ENCODE measurements at regions not wholly inside any gene's neighbourhood (a gene's known extent, or its start where the extent isn't known, plus 50 kb on each side); places are given as distances from the start of the nearest gene placed in this dataset.
"Not testable (repeated sequence)": the region's sequence is repeated elsewhere in the genome, so short reads cannot be mapped to it uniquely, and the experiment has no call there.

DNA sequence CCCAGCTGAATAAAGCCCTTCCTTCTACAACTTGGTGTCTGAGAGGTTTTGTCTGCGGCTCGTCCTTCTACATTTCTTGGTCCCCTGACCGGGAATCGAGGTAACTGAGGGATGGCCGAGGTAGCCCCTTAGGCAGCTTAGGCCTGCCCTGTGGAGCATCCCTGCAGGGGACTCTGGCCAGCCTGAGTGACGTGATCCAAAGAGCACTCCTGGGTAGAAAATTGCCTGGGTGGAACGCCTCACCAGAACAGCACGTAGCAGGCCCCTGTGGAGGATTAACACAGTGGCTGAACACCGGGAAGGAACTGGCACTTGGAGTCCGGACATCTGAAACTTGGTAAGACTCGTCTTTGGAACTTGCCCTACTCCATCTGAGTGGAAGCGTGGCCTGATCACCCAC lies 1078.5 kb upstream of the FAM98A start:
- H3K4me1 ChIP-seq (ENCODE audit: control insufficient read depth, low read depth, low read length); H3K9ac ChIP-seq (ENCODE audit: low read length); H3K36me3 ChIP-seq (ENCODE audit: control insufficient read depth, low read depth, low read length); H3K27me3 ChIP-seq (ENCODE audit: control insufficient read depth, insufficient read depth, low read length); H3K4me3 ChIP-seq (ENCODE audit: low read length); H3K27ac ChIP-seq (ENCODE audit: low read length); H3K9me3 ChIP-seq (ENCODE audit: control insufficient read depth, low read depth, low read length): not testable (repeated sequence)

- H3K27me3 ChIP-seq (ENCODE audit: control insufficient read depth, insufficient read depth, low read length); H3K4me3 ChIP-seq (ENCODE audit: low read length); H3K9ac ChIP-seq (ENCODE audit: low read length); H3K9me3 ChIP-seq (ENCODE audit: control insufficient read depth, low read depth, low read length); H3K36me3 ChIP-seq (ENCODE audit: control insufficient read depth, low read depth, low read length); H3K27ac ChIP-seq (ENCODE audit: low read length); H3K4me1 ChIP-seq (ENCODE audit: control insufficient read depth, low read depth, low read length): not testable (repeated sequence)
These were observed 1078.0 kb upstream of the FAM98A start for GRCh38 chr2:34677119-34677531.

DNA sequence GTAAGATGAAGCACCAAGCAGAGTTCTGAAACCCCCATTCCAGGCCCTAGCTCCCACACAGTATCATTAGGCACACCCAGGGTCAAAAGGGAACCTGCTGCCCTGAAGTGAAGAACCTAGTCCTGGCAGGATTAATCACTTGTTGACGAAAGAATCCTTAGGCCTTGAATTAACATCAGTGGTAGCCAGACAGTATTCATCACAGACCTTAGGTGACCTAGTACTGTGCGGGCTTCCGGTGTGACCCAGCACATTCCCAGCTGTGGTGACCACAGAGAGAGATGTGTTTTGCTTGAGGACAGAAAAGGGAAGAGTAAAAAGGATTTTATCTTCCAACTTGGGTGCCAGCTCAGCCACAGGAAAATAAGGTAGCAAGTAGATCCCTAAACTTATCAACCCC lies 1071.4 kb upstream of the FAM98A start:
- Histone ChIP-seq H3K9ac (ENCODE audit: low read length) (no peak overlapping the region), H3K4me3 (ENCODE audit: low read length) (no peak overlapping the region), H3K27ac (ENCODE audit: low read length) (no peak overlapping the region), H3K4me1 (ENCODE audit: control insufficient read depth, low read depth, low read length) (no peaks in the 10 kb centered on the region), H3K27me3 (ENCODE audit: control insufficient read depth, insufficient read depth, low read length) (no peaks in the 10 kb centered on the region), H3K9me3 (ENCODE audit: control insufficient read depth, low read depth, low read length) (no peaks in the 10 kb centered on the region), H3K36me3 (ENCODE audit: control insufficient read depth, low read depth, low read length) (no peaks in the 10 kb centered on the region)

DNA sequence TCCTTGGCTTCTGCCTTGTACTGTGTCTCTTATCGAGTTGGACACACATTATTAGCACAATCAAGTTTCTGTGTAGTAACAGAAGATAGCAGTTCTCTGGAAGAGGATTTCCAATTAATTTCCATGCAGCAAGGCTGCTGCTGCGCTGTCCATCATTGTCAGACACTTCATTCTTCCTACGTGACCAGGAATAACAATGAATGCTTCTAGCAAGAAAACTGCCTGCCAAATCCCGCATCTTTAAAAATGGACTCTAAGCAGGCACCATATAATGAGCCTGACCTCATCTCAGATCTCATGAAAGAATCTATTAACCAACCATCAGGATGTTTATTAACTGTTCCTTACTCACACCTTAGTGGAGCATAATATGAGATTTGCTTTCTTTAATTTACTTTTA lies 1067.7 kb upstream of the FAM98A start:
- Histone ChIP-seq H3K9ac (ENCODE audit: low read length) (no peak overlapping the region), H3K9me3 (ENCODE audit: control insufficient read depth, low read depth, low read length) (no peaks in the 10 kb centered on the region), H3K27ac (ENCODE audit: low read length) (no peak overlapping the region), H3K36me3 (ENCODE audit: control insufficient read depth, low read depth, low read length) (no peaks in the 10 kb centered on the region), H3K27me3 (ENCODE audit: control insufficient read depth, insufficient read depth, low read length) (no peaks in the 10 kb centered on the region), H3K4me3 (ENCODE audit: low read length) (no peak overlapping the region), H3K4me1 (ENCODE audit: control insufficient read depth, low read depth, low read length) (no peaks in the 10 kb centered on the region)

- Histone ChIP-seq H3K27ac (ENCODE audit: low read length) (no peak overlapping the region), H3K9me3 (ENCODE audit: control insufficient read depth, low read depth, low read length) (no peaks in the 10 kb centered on the region), H3K4me3 (ENCODE audit: low read length) (no peak overlapping the region), H3K9ac (ENCODE audit: low read length) (no peak overlapping the region), H3K27me3 (ENCODE audit: control insufficient read depth, insufficient read depth, low read length) (no peaks in the 10 kb centered on the region), H3K4me1 (ENCODE audit: control insufficient read depth, low read depth, low read length) (no peaks in the 10 kb centered on the region), H3K36me3 (ENCODE audit: control insufficient read depth, low read depth, low read length) (no peaks in the 10 kb centered on the region)
These were observed 1065.2 kb upstream of the FAM98A start for GRCh38 chr2:34664266-34664665.

GRCh38 chr2:34663314-34663713 lies 1064.2 kb upstream of the FAM98A start:
- no peaks in the 10 kb centered on the region for H3K4me1 ChIP-seq (ENCODE audit: control insufficient read depth, low read depth, low read length)
- no peak overlapping the region for H3K27ac ChIP-seq (ENCODE audit: low read length)
- no peaks in the 10 kb centered on the region for H3K9me3 ChIP-seq (ENCODE audit: control insufficient read depth, low read depth, low read length)
- H3K36me3 ChIP-seq (ENCODE audit: control insufficient read depth, low read depth, low read length): no peaks in the 10 kb centered on the region
- H3K27me3 ChIP-seq (ENCODE audit: control insufficient read depth, insufficient read depth, low read length): no peaks in the 10 kb centered on the region
- H3K9ac ChIP-seq (ENCODE audit: low read length): no peak overlapping the region
- H3K4me3 ChIP-seq (ENCODE audit: low read length): no peak overlapping the region

- no peak overlapping the region for H3K4me3 ChIP-seq (ENCODE audit: low read length)
- H3K9ac ChIP-seq (ENCODE audit: low read length): no peak overlapping the region
- H3K27me3 ChIP-seq (ENCODE audit: control insufficient read depth, insufficient read depth, low read length): no peaks in the 10 kb centered on the region
- H3K9me3 ChIP-seq (ENCODE audit: control insufficient read depth, low read depth, low read length): no peaks in the 10 kb centered on the region
- no peaks in the 10 kb centered on the region for H3K4me1 ChIP-seq (ENCODE audit: control insufficient read depth, low read depth, low read length)
- no peak overlapping the region for H3K27ac ChIP-seq (ENCODE audit: low read length)
- H3K36me3 ChIP-seq (ENCODE audit: control insufficient read depth, low read depth, low read length): no peaks in the 10 kb centered on the region
These were observed 1061.6 kb upstream of the FAM98A start for GRCh38 chr2:34660741-34661140.

GRCh38 chr2:34656632-34657031 lies 1057.5 kb upstream of the FAM98A start:
- Histone ChIP-seq H3K9ac (ENCODE audit: low read length) (no peak overlapping the region), H3K27me3 (ENCODE audit: control insufficient read depth, insufficient read depth, low read length) (no peaks in the 10 kb centered on the region), H3K4me3 (ENCODE audit: low read length) (no peak overlapping the region), H3K4me1 (ENCODE audit: control insufficient read depth, low read depth, low read length) (no peaks in the 10 kb centered on the region), H3K27ac (ENCODE audit: low read length) (no peak overlapping the region), H3K36me3 (ENCODE audit: control insufficient read depth, low read depth, low read length) (no peaks in the 10 kb centered on the region), H3K9me3 (ENCODE audit: control insufficient read depth, low read depth, low read length) (no peaks in the 10 kb centered on the region)

- no peaks in the 10 kb centered on the region for H3K36me3 ChIP-seq (ENCODE audit: control insufficient read depth, low read depth, low read length)
- H3K27me3 ChIP-seq (ENCODE audit: control insufficient read depth, insufficient read depth, low read length): no peaks in the 10 kb centered on the region
- H3K9me3 ChIP-seq (ENCODE audit: control insufficient read depth, low read depth, low read length): no peaks in the 10 kb centered on the region
- H3K4me1 ChIP-seq (ENCODE audit: control insufficient read depth, low read depth, low read length): no peaks in the 10 kb centered on the region
- no peak overlapping the region for H3K9ac ChIP-seq (ENCODE audit: low read length)
- H3K4me3 ChIP-seq (ENCODE audit: low read length): no peak overlapping the region
- H3K27ac ChIP-seq (ENCODE audit: low read length): no peak overlapping the region
These were observed 1053.5 kb upstream of the FAM98A start for GRCh38 chr2:34652636-34653035.

- no peaks in the 10 kb centered on the region for H3K9me3 ChIP-seq (ENCODE audit: control insufficient read depth, low read depth, low read length)
- no peaks in the 10 kb centered on the region for H3K36me3 ChIP-seq (ENCODE audit: control insufficient read depth, low read depth, low read length)
- no peak overlapping the region for H3K9ac ChIP-seq (ENCODE audit: low read length)
- no peaks in the 10 kb centered on the region for H3K4me1 ChIP-seq (ENCODE audit: control insufficient read depth, low read depth, low read length)
- H3K27me3 ChIP-seq (ENCODE audit: control insufficient read depth, insufficient read depth, low read length): no peaks in the 10 kb centered on the region
- no peak overlapping the region for H3K4me3 ChIP-seq (ENCODE audit: low read length)
- H3K27ac ChIP-seq (ENCODE audit: low read length): no peak overlapping the region
These were observed 1047.8 kb upstream of the FAM98A start for GRCh38 chr2:34646901-34647300.

DNA sequence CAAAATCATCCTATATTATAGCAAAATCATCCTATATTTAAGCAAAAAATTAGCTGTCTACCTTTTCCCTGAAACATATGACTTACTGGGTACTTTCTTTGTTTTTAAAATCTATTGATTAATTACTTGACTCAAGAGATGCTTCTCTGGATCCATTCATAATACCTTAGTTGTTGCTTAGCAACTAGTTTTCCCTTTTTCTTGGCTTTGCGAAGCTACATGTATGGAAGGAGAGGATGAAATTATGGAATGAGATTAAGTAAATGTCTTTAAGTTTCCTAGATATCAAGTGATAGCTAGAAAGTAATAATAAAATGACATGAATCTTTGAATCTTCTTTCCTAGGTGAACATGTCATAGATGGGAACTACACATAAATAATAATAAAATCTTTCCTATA lies 1033.2 kb upstream of the FAM98A start:
- Histone ChIP-seq H3K36me3 (ENCODE audit: control insufficient read depth, low read depth, low read length) (no peaks in the 10 kb centered on the region), H3K27me3 (ENCODE audit: control insufficient read depth, insufficient read depth, low read length) (no peaks in the 10 kb centered on the region), H3K9ac (ENCODE audit: low read length) (no peak overlapping the region), H3K4me3 (ENCODE audit: low read length) (no peak overlapping the region), H3K27ac (ENCODE audit: low read length) (no peak overlapping the region), H3K4me1 (ENCODE audit: control insufficient read depth, low read depth, low read length) (no peaks in the 10 kb centered on the region), H3K9me3 (ENCODE audit: control insufficient read depth, low read depth, low read length) (peaks cover 4% of the 10 kb centered on the region)

DNA sequence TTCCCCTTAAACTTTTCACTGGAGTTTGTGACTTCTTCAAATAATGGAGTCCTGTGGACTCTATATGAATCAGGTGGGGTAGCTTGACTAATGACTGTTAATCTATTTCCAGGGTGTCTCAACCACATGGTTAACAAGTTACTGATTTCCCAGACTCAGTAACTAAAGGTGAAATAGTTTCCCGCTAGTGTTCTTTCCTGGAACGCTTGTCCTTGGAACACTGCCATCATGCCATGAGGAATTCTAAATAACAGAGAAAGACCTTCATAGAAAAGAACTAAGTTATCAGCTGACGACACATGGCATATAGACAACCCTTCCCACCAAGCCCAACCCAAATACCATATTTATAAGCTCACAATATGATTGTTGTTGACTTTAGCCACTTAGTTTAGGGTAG lies 1027.9 kb upstream of the FAM98A start:
- H3K9me3 ChIP-seq (ENCODE audit: control insufficient read depth, low read depth, low read length): no peaks in the 10 kb centered on the region
- no peak overlapping the region for H3K27ac ChIP-seq (ENCODE audit: low read length)

DNA sequence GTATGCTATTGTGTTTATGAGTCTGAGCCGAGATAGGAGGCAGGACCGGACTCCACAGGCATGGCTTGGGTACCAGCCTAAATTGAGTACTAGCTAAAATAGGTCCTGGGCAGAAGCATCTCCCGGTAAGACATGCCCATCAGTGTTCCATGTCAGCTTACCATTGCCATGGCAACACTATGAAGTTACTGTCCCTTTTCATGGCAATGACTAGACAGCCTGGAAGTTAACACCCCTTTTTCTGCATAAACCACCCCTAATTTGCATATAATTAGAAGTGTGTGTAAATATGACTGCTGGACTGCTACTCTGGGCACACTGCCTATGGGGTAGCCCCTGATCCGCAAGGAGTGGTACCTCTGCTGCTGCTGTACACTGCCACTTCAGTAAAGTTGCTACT lies 1005.1 kb upstream of the FAM98A start:
- H3K9me3 ChIP-seq (ENCODE audit: control insufficient read depth, low read depth, low read length): no peaks in the 10 kb centered on the region
- H3K27ac ChIP-seq (ENCODE audit: low read length): no peak overlapping the region
- no peaks in the 10 kb centered on the region for H3K27me3 ChIP-seq (ENCODE audit: control insufficient read depth, insufficient read depth, low read length)
- no peak overlapping the region for H3K9ac ChIP-seq (ENCODE audit: low read length)
- no peak overlapping the region for H3K4me3 ChIP-seq (ENCODE audit: low read length)
- no peaks in the 10 kb centered on the region for H3K36me3 ChIP-seq (ENCODE audit: control insufficient read depth, low read depth, low read length)
- H3K4me1 ChIP-seq (ENCODE audit: control insufficient read depth, low read depth, low read length): no peaks in the 10 kb centered on the region

More for the DNA sequence above, 1027.9 kb upstream of the FAM98A start:
- no peaks in the 10 kb centered on the region for H3K27me3 ChIP-seq (ENCODE audit: control insufficient read depth, insufficient read depth, low read length)
- H3K36me3 ChIP-seq (ENCODE audit: control insufficient read depth, low read depth, low read length): no peaks in the 10 kb centered on the region
- H3K4me3 ChIP-seq (ENCODE audit: low read length): no peak overlapping the region
- no peaks in the 10 kb centered on the region for H3K4me1 ChIP-seq (ENCODE audit: control insufficient read depth, low read depth, low read length)
- no peak overlapping the region for H3K9ac ChIP-seq (ENCODE audit: low read length)
